B cell (primary cell): ENCODE measurements at regions not wholly inside any gene's neighbourhood (a gene's known extent, or its start where the extent isn't known, plus 50 kb on each side); places are given as distances from the start of the nearest gene placed in this dataset.

ENCODE experiments used
- ATAC-seq: fragments of 200-7000 bp; cut with Tn5 transposase; one replicate; pipeline ENCODE4 v1.10.0; 2021; ENCODE audit warnings: low read depth, mild to moderate bottlenecking, moderate number of reproducible peaks, moderate library complexity
- CTCF ChIA-PET: fragments of 350-600 bp; sonication (Branson Sonifier 250); formaldehyde crosslinking; loops from one replicate; lab custom pipeline; 2021; ENCODE audit warnings: antibody characterized with exemption, inconsistent platforms; lab: Charles Lee
- POLR2A ChIA-PET: fragments of 350-600 bp; sonication (Branson Sonifier 250); formaldehyde crosslinking; loops from one replicate; lab custom pipeline; 2021; ENCODE audit warnings: antibody characterized with exemption; lab: Charles Lee
- DNase-seq: peaks from one replicate; pipeline ENCODE4 v3.0.0; 2013
- H2AFZ ChIP-seq: 2 replicates; pipeline ENCODE4 v1.6.1; 2012; ENCODE audit warnings: mild to moderate bottlenecking, low read depth, low read length; ENCODE audit not compliant: insufficient read depth, poor library complexity, severe bottlenecking
- H3K27ac ChIP-seq, 2 donors: 1 replicate in 1 of 2; 2 replicates in 1 of 2; pipeline ENCODE4 v1.5.1; 2012 to 2013; ENCODE audit warnings: low read length in 2 of 2, mild to moderate bottlenecking in 2 of 2, moderate library complexity in 1 of 2
- H3K27me3 ChIP-seq, 4 experiments: fragments of 200-600 bp in 1 of 4; sonication (generic) in 1 of 4; replicated peaks in 1 of 4; 1 replicate in 2 of 4; 2 replicates in 2 of 4; pipeline versions ENCODE4 v1.6.1 to v1.7.0; 2013 to 2016; ENCODE audit warnings: low read length in 3 of 4, mild to moderate bottlenecking in 2 of 4, mixed read lengths in 1 of 4, moderate library complexity in 1 of 4; ENCODE audit not compliant: insufficient read depth in 4 of 4, control insufficient read depth in 3 of 4; ENCODE audit errors: control extremely low read depth in 1 of 4
- H3K36me3 ChIP-seq, 2 experiments: replicated peaks in 1 of 2; 1 replicate in 1 of 2; 2 replicates in 1 of 2; pipeline versions ENCODE4 v1.6.1 to v1.7.1; 2013; ENCODE audit warnings: low read length in 1 of 2; ENCODE audit not compliant: insufficient read depth in 2 of 2, control insufficient read depth in 1 of 2; ENCODE audit errors: control extremely low read depth in 1 of 2, extremely low read depth in 1 of 2
- H3K4me1 ChIP-seq, 2 donors: fragments of 200-600 bp in 1 of 2; sonication (generic) in 1 of 2; 1 replicate in 1 of 2; 2 replicates in 1 of 2; pipeline versions ENCODE4 v1.5.1 to v1.6.1; 2013 to 2017; ENCODE audit warnings: low read length in 2 of 2; ENCODE audit not compliant: control insufficient read depth in 2 of 2, insufficient read depth in 2 of 2
- H3K4me2 ChIP-seq: replicated peaks from 2 replicates; pipeline ENCODE3; 2012; ENCODE audit warnings: mild to moderate bottlenecking, low read depth, low read length; ENCODE audit not compliant: poor library complexity, severe bottlenecking
- H3K4me3 ChIP-seq, 5 experiments: fragments of 200-600 bp in 1 of 5; sonication (generic) in 1 of 5; 1 replicate in 3 of 5; 2 replicates in 2 of 5; pipeline versions ENCODE4 v1.5.1 to v1.7.0; 2011 to 2016; ENCODE audit warnings: low read length in 4 of 5, mild to moderate bottlenecking in 4 of 5, low read depth in 2 of 5, control low read depth in 1 of 5, moderate library complexity in 1 of 5; ENCODE audit not compliant: insufficient read depth in 1 of 5; ENCODE audit errors: control extremely low read depth in 1 of 5, extremely low read depth in 1 of 5
- H3K79me2 ChIP-seq: fragments of 200-600 bp; sonication (generic); one replicate; pipeline ENCODE4 v1.6.0; 2016; ENCODE audit warnings: low read length; ENCODE audit not compliant: control insufficient read depth, insufficient read depth
- H3K9ac ChIP-seq: fragments of 200-600 bp; sonication (generic); 2 replicates; pipeline ENCODE4 v1.6.1; 2017; ENCODE audit warnings: mild to moderate bottlenecking, low read length, moderate library complexity
- H3K9me3 ChIP-seq, 3 donors: one replicate each; pipeline versions ENCODE4 v1.6.1 to v1.7.1; 2013; ENCODE audit warnings: low read length in 2 of 3; ENCODE audit not compliant: control insufficient read depth in 2 of 3, insufficient read depth in 1 of 3; ENCODE audit errors: control extremely low read depth in 1 of 3
- H4K20me1 ChIP-seq: 2 replicates; pipeline ENCODE4 v1.6.0; 2012; ENCODE audit warnings: mild to moderate bottlenecking, low read length; ENCODE audit not compliant: insufficient read depth, control insufficient read depth, poor library complexity, severe bottlenecking
- H3K27ac Mint-ChIP-seq: one replicate; pipeline ENCODE4 v1.8.0; 2021; ENCODE audit warnings: mixed read lengths
- H3K27me3 Mint-ChIP-seq: one replicate; pipeline ENCODE4 v1.8.0; 2021; ENCODE audit warnings: mixed read lengths
- H3K4me1 Mint-ChIP-seq: one replicate; pipeline ENCODE4 v1.8.0; 2021; ENCODE audit warnings: mixed read lengths
- H3K4me3 Mint-ChIP-seq: one replicate; pipeline ENCODE4 v1.8.0; 2021; ENCODE audit warnings: mixed read lengths
- H3K9me3 Mint-ChIP-seq: one replicate; pipeline ENCODE4 v1.8.0; 2022; ENCODE audit warnings: mixed read lengths; ENCODE audit not compliant: insufficient read depth
- CTCF ChIP-seq: fragments of 200-600 bp; IDR thresholded peaks from one replicate; pipeline ENCODE4 v1.8.0; 2022; ENCODE audit warnings: antibody characterized with exemption, mild to moderate bottlenecking
- EZH2 ChIP-seq: IDR thresholded peaks from 2 replicates; pipeline ENCODE4 v1.6.1; 2012; ENCODE audit warnings: borderline replicate concordance, low read depth, mild to moderate bottlenecking, moderate library complexity, low read length; ENCODE audit not compliant: insufficient read depth, poor library complexity, severe bottlenecking
- WGBS: methylation state at CpG from one replicate; pipeline ENCODE4 v1.1.5; 2013; ENCODE audit warnings: missing lambda C conversion rate; ENCODE audit not compliant: insufficient coverage; 5-methylcytosine and 5-hydroxymethylcytosine counted together
- intact Hi-C: fragments of 100-400 bp; cut with micrococcal nuclease; formaldehyde crosslinking; loops from one replicate; pipeline ENCODE4 v1.10.0; 2022

GRCh38 chr11:15497366-15497765, 382.6 kb downstream of the INSC start:
- H3K36me3 ChIP-seq: no peaks in the 10 kb centered on the region
- H3K27ac ChIP-seq: no peak overlapping the region
- no peaks in the 10 kb centered on the region for H4K20me1 ChIP-seq
- no peaks in the 10 kb centered on the region for H3K27me3 ChIP-seq
- 97% methylated on average over 3 of the region's 5 CpGs for WGBS
- POLR2A ChIA-PET: no interaction called here
- no peaks in the 10 kb centered on the region for H3K4me1 ChIP-seq
- CTCF ChIA-PET: no interaction called here
- no peaks in the 10 kb centered on the region for H3K79me2 ChIP-seq
- no peak overlapping the region for H3K9ac ChIP-seq
- Mint-ChIP-seq H3K4me3 (no peak overlapping the region), H3K27me3 (no peaks in the 10 kb centered on the region), H3K9me3 (no peaks in the 10 kb centered on the region), H3K4me1 (no peaks in the 10 kb centered on the region), H3K27ac (no peak overlapping the region)
- no peak overlapping the region for H2AFZ ChIP-seq
- H3K4me2 ChIP-seq: no peak overlapping the region
- no peak for TF ChIP-seq CTCF
- no peak for TF ChIP-seq EZH2
- DNase-seq: no peak
- no peaks in the 10 kb centered on the region for H3K9me3 ChIP-seq
- ATAC-seq: no peak
- no peak overlapping the region for H3K4me3 ChIP-seq
- intact Hi-C loops: no loop called here

- H2AFZ ChIP-seq: no peak overlapping the region
- no peak overlapping the region for H3K27ac Mint-ChIP-seq
- no peak overlapping the region for H3K4me3 ChIP-seq
- no peaks in the 10 kb centered on the region for H3K9me3 Mint-ChIP-seq
- no peaks in the 10 kb centered on the region for H3K36me3 ChIP-seq
- H3K79me2 ChIP-seq: no peaks in the 10 kb centered on the region
- TF ChIP-seq CTCF (no peak), EZH2 (no peak)
- no peak overlapping the region for H3K4me3 Mint-ChIP-seq
- H3K4me1 Mint-ChIP-seq: no peaks in the 10 kb centered on the region
- 100% methylated on average over 1 of the region's 3 CpGs for WGBS
- DNase-seq: no peak
- POLR2A ChIA-PET: no interaction called here
- no peak overlapping the region for H3K27ac ChIP-seq
- no peaks in the 10 kb centered on the region for H4K20me1 ChIP-seq
- no peaks in the 10 kb centered on the region for H3K27me3 ChIP-seq
- intact Hi-C loops: no loop called here
- no peaks in the 10 kb centered on the region for H3K9me3 ChIP-seq
- H3K9ac ChIP-seq: no peak overlapping the region
- CTCF ChIA-PET: no interaction called here
- H3K27me3 Mint-ChIP-seq: no peaks in the 10 kb centered on the region
- H3K4me2 ChIP-seq: no peak overlapping the region
- H3K4me1 ChIP-seq: no peaks in the 10 kb centered on the region
- no peak for ATAC-seq
Measured at GRCh38 chr11:15499674-15500073, 385.0 kb downstream of the INSC start.
